ENCODE measurements at regions not wholly inside any gene's neighbourhood (a gene's known extent, or its start where the extent isn't known, plus 50 kb on each side); places are given as distances from the start of the nearest gene placed in this dataset.

DNA sequence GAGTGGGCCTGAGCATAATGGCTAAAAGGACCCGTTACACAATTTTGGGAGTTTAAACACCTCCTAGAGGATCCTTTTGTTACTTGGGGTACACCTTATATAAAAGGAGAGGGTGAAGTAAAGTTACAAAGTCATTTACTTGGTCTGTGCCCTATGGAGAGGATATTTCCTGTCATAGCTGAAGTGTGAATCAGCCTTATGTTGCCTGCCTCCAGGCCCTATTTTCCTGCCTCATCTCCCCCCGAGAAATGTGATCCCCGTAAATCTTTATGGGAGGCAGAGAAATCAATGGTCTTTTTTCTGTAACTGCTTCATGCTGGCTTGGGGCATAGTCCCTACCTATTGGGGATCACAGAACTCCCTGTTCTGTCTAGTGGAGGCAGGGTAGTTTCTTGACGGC, 906.6 kb downstream of the DSC3 start:
- TF ChIP-seq CTCF (conservative IDR thresholded peaks at IDR 0.05) = no peak
- Mint-ChIP-seq H3K36me3 (no peaks in the 10 kb centered on the region), H3K27ac (no peak overlapping the region), H3K9me3 (peaks cover 5% of the 10 kb centered on the region), H3K27me3 (no peaks in the 10 kb centered on the region), H3K4me1 (ENCODE audit: unreplicated experiment) (no peaks in the 10 kb centered on the region), H3K4me3 (no peak overlapping the region)
- DNase-seq (ENCODE audit: extremely low spot score, unreplicated experiment) = no peak

- Mint-ChIP-seq H3K4me1 (ENCODE audit: unreplicated experiment) (no peaks in the 10 kb centered on the region), H3K27ac (no peak overlapping the region), H3K27me3 (no peaks in the 10 kb centered on the region), H3K4me3 (no peak overlapping the region), H3K9me3 (no peaks in the 10 kb centered on the region), H3K36me3 (no peaks in the 10 kb centered on the region)
- no peak for DNase-seq (ENCODE audit: extremely low spot score, unreplicated experiment)
- TF ChIP-seq CTCF (conservative IDR thresholded peaks at IDR 0.05) = no peak
These were observed 908.5 kb downstream of the DSC3 start for GRCh38 chr18:30134020-30134419.

GRCh38 chr18:30132959-30133358, 909.6 kb downstream of the DSC3 start:
- H3K4me3 Mint-ChIP-seq = no peak overlapping the region
- H3K4me1 Mint-ChIP-seq (ENCODE audit: unreplicated experiment) = no peaks in the 10 kb centered on the region
- no peak for TF ChIP-seq CTCF (conservative IDR thresholded peaks at IDR 0.05)
- no peaks in the 10 kb centered on the region for H3K27me3 Mint-ChIP-seq
- H3K27ac Mint-ChIP-seq = no peak overlapping the region
- DNase-seq (ENCODE audit: extremely low spot score, unreplicated experiment) = no peak
- no peaks in the 10 kb centered on the region for H3K36me3 Mint-ChIP-seq
- no peaks in the 10 kb centered on the region for H3K9me3 Mint-ChIP-seq

DNA sequence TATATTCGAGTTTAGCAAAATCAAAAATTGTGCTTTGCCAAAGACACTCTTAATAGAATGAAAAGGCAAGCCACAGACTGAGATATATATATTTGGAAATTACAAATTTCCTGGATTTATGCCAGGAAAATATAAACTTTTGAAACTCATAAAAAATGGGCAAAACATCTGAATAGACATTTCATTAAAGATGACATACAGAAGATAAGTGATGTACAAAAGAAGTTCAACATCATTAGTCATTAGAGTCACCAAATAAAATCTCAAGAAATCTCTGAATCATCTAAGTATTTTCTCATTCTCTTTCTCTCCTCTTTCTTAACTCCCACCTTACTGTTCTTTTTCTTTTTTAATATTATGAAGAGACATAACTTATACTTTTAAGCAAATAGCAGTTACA, 921.1 kb downstream of the DSC3 start:
- Mint-ChIP-seq H3K27ac (no peak overlapping the region), H3K4me3 (no peak overlapping the region), H3K9me3 (no peaks in the 10 kb centered on the region), H3K36me3 (no peaks in the 10 kb centered on the region), H3K27me3 (no peaks in the 10 kb centered on the region), H3K4me1 (ENCODE audit: unreplicated experiment) (no peaks in the 10 kb centered on the region)
- no peak for DNase-seq (ENCODE audit: extremely low spot score, unreplicated experiment)
- TF ChIP-seq CTCF (conservative IDR thresholded peaks at IDR 0.05) = no peak

- DNase-seq (ENCODE audit: extremely low spot score, unreplicated experiment) = no peak
These were observed 929.1 kb downstream of the DSC3 start for GRCh38 chr18:30113454-30113853.

More at GRCh38 chr18:30113454-30113853, 929.1 kb downstream of the DSC3 start:
- Mint-ChIP-seq H3K36me3 (no peaks in the 10 kb centered on the region), H3K9me3 (no peaks in the 10 kb centered on the region), H3K27ac (no peak overlapping the region), H3K4me3 (no peak overlapping the region), H3K4me1 (ENCODE audit: unreplicated experiment) (no peaks in the 10 kb centered on the region), H3K27me3 (no peaks in the 10 kb centered on the region)
- no peak for TF ChIP-seq CTCF (conservative IDR thresholded peaks at IDR 0.05)
